K562 (cell line): ENCODE measurements at regions not wholly inside any gene's neighbourhood (a gene's known extent, or its start where the extent isn't known, plus 50 kb on each side); places are given as distances from the start of the nearest gene placed in this dataset.
A peak's percentile ranks its signal among the peaks of the same experiment; 100 is the strongest.

Experiments
- ASH1L ChIP-seq: fragments of 450-650 bp; IDR thresholded peaks from 2 replicates; pipeline ENCODE4 v1.6.1; 2018; ENCODE audit warnings: borderline replicate concordance, mild to moderate bottlenecking, low read depth; ENCODE audit not compliant: partially characterized antibody
- ATF4 ChIP-seq: fragments of 450-650 bp; formaldehyde crosslinking; IDR thresholded peaks from 2 replicates; pipeline ENCODE4 v1.4.0; 2022; ENCODE audit warnings: mild to moderate bottlenecking, moderate library complexity
- BRCA1 ChIP-seq, 2 experiments: fragments of 450-650 bp in 1 of 2; sonication (generic) in 1 of 2; formaldehyde crosslinking in 1 of 2; IDR thresholded peaks; 2 replicates each; pipeline versions ENCODE4 v1.5.0 to v1.6.1; 2017 to 2020; ENCODE audit warnings: mild to moderate bottlenecking in 1 of 2, missing genetic modification reagents in 1 of 2
- CHD7 ChIP-seq: fragments of 200-600 bp; sonication (generic); IDR thresholded peaks from one replicate; pipeline ENCODE4 v1.6.1; 2012; ENCODE audit warnings: mild to moderate bottlenecking, low read depth, low read length, inconsistent platforms
- FOXP4 ChIP-seq: sonication (generic); formaldehyde crosslinking; IDR thresholded peaks from 2 replicates; pipeline ENCODE4 v1.8.0; 2022; ENCODE audit warnings: mild to moderate bottlenecking, missing genetic modification reagents, borderline replicate concordance
- MAFF ChIP-seq: IDR thresholded peaks from 2 replicates; pipeline ENCODE4 v1.6.1; 2012; ENCODE audit warnings: low read length, improper control_type of control experiment
- NFE2L1 ChIP-seq: fragments of 450-650 bp; IDR thresholded peaks from 2 replicates; pipeline ENCODE4 v1.6.1; 2016; ENCODE audit warnings: missing genetic modification characterization, low read depth, mild to moderate bottlenecking, missing compliant biosample characterization, moderate library complexity, borderline replicate concordance
- PTBP1 ChIP-seq: fragments of 200-400 bp; formaldehyde crosslinking; IDR thresholded peaks from 2 replicates; pipeline ENCODE4 v1.6.1; 2017; ENCODE audit warnings: low read depth, low read length
- TARDBP ChIP-seq: fragments of 450-650 bp; IDR thresholded peaks from 2 replicates; pipeline ENCODE4 v1.6.1; 2016
- UBTF ChIP-seq, 2 experiments: IDR thresholded peaks; 2 replicates each; pipeline ENCODE4 v1.6.1; 2012; ENCODE audit warnings: improper control_type of control experiment in 2 of 2, low read depth in 2 of 2, low read length in 2 of 2, borderline replicate concordance in 1 of 2
- ZKSCAN1 ChIP-seq: fragments of 150-350 bp; IDR thresholded peaks from 2 replicates; pipeline ENCODE4 v1.6.1; 2016; ENCODE audit warnings: low read depth, low read length

GRCh38 chr20:60400567-60400966, 442.3 kb downstream of the CDH26 start (continued):
- TF ChIP-seq NFE2L1 (tag) (no peak), PTBP1 (no peak), ASH1L (no peak), TARDBP (no peak), BRCA1 (IDR thresholded peaks at IDR 0.05) (no peak), BRCA1 (CRISPR knock-in tag; IDR thresholded peaks at IDR 0.05) (no peak), CHD7 (no peak), ZKSCAN1 (no peak), MAFF (peak; percentile 78), FOXP4 (CRISPR knock-in tag) (no peak), ATF4 (no peak), UBTF (IDR thresholded peaks at IDR 0.05; ENCODE audit: borderline replicate concordance in 1 of 2, low read depth in 2 of 2, low read length in 2 of 2) (no peak)
